C1 segment of cervical spinal cord (tissue), 14 donors: ENCODE measurements at regions not wholly inside any gene's neighbourhood (a gene's known extent, or its start where the extent isn't known, plus 50 kb on each side); places are given as distances from the start of the nearest gene placed in this dataset.

Source experiments
- DNase-seq, 14 donors: peaks; one replicate each; lab custom pipeline; 2025; lab: John Stamatoyannopoulos, UW

DNA sequence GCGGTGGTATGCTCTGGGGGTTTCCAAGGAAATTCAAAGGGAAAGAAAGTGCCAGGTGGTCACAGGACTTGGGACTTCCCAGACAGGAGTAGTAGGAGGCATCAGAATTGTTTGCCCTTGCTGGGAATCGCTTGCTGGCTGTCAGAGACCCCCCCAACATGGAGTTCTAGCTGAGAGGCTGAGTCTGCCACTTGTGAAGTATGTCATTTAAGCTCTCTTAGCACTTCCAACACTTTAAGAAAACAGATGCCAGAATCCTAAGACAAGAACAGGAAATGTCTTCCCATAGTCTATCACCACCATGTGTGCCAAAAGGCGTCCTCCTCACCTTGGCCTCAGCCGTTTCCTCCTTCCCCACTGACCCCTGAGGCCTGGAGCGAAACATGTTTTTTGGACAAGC is 193.8 kb upstream of the IRX3 start:
- DNase-seq: no peak

GRCh38 chr16:54479546-54479945 is 193.0 kb upstream of the IRX3 start:
- no peak for DNase-seq

DNA sequence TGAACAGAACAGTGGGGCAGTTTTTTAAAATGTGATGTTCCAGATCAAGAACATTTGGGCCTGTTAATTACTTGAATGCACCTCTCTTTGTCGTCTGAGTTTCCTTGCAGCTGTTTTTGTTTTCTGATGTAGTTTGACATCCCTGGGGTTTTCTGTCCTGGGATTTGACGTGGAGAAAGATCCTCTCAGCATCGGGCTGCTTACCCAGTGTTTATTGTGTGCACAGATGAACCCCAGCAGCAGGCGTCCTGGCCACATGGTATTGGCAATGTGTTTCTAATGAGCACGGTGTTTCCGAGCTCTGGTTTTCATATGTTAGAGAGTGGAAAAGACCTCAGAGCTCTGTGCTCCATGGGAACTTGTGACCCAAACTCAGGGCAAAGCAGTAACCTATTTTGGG is 191.1 kb upstream of the IRX3 start:
- DNase-seq: no peak

DNA sequence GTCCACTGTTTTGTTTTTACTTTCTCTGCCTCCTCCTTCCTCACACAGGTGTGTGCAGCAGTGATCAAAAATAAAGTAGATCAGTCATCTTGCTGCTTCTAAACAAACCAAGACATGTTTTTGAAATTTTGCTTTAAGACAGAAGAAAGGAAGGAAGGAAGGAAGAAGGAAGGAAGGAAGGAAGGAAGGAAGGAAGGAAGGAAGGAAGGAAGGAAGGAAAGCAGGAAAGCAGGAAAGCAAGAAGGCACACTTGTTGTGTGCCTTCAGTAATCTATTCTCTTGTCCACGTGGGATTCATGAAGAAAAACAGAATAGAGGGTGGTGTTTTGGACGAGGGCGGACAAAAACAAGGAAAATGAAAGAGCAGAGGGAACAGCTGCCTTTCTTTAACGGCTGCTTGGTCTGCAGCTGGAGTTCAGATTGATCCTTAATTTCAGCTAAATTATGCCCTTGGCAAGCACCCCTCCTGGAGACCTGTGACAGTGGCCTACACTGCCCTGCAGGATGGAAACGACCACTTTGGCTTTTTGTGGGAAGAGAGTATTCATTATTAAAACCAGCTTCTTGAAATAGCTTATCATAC is 188.5 kb upstream of the IRX3 start:
- no peak for DNase-seq

- DNase-seq: no peak
These were observed 186.8 kb upstream of the IRX3 start for GRCh38 chr16:54473226-54473993.

DNA sequence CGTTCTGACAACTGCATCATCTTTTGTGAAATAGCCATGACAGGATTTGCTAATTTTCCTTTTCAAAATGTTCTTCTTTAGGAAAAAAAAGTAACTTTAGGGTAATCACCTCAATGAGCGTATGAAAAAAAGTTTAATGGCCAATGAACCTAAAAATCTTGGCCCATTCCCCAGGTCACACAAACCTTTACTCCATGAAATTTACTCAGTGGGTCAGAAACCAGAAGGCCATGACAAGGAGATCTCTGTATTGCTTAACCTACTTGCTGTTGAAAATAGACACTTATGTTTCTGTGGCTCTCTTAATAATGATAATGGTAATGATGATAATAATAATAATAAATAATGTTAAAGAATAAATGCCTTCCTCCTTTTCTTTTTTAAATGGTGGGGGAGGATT is 180.8 kb upstream of the IRX3 start:
- DNase-seq: no peak

- DNase-seq: no peak
These were observed 179.6 kb upstream of the IRX3 start for GRCh38 chr16:54466233-54466632.

DNA sequence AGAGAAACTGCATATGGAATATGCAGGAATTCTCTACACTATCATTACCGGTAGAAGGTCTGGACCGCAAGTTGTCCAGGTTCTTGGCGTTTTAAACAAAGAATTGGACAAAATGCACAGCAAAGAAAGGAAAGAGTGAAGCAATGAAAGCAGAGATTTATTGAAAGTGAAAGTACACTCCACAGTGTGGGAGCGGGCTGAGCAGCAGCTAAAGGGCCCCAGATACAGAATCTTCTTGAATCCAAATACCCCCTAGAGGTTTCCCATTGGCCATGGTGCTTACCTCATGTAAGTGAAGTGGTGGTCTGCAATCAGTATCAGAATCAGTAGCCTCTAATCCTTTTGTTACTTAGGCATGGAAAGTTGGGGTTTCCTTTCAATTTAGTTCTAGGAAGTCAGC is 178.5 kb upstream of the IRX3 start:
- DNase-seq: no peak

- no peak for DNase-seq
These were observed 176.2 kb upstream of the IRX3 start for GRCh38 chr16:54462771-54463170.

- DNase-seq: no peak
These were observed 175.6 kb upstream of the IRX3 start for GRCh38 chr16:54462151-54462651.

DNA sequence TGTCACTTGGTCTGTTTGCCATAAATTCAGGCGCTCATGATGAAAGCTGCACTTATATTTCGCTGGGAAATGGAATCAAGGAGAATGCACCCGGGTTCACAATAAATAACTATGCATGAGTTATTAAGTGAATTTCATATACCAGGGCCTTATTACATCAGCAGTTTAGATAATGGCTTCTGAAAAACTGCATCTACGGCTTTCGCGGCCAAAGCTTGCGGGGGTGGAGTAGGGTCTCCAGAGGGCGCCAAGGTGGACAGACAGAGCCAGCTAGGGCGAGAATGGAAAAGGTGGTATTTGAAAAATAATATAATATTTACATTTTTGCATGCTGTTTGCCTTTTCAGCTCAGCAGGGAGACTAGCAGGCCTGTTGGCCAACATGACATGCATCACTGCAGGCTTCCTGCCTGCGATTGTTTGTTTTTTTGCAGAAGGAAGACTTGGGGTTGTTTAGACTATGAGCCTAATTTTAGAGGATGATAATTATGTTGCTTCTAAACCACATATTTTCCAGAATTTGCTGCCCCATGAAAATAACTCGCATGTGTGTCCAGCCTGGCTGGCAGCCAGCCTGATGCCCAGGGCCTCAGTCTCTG is 173.8 kb upstream of the IRX3 start:
- DNase-seq: no peak

GRCh38 chr16:54459509-54460262 is 173.1 kb upstream of the IRX3 start:
- DNase-seq: no peak

DNA sequence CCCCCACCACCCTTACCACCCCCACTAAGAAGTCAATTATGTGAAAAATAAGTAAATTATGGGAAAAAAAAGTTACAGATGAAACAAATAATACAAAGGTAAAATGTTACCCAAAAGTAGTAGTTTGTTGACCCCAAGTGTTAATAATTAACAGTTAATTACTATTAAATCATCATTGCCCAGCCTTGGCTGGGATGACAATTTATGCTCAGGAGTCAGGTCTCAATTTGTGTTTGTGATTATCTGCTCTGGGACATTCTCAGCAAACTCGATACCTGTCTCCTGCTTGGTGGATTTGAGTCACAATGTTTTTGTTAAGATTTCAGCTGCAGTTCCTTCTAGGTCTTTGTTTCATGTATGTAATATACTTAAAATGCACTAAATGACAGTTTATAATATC is 172.3 kb upstream of the IRX3 start:
- no peak for DNase-seq

DNA sequence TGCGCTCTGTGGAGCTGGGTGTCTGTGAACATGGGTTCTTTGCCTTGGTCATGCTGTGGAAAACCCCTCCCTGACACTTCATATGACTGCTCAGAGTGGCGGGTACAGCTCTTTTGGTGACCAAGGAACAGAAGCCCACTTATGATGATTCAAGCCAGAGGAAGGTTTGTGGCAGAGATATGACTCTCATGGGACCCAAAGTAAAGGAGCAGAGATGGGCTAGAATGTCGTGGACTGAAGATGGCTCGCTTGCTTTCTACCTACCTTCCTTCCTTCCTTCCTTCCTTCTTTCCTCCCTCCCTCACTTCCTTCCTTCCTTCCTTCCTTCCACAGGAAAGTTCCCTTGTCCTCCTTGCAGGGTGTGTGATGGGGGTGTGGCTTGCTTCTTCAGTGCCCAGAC is 169.7 kb upstream of the IRX3 start:
- no peak for DNase-seq

- no peak for DNase-seq
These were observed 168.6 kb upstream of the IRX3 start for GRCh38 chr16:54455030-54455725.

GRCh38 chr16:54454616-54455015 is 168.0 kb upstream of the IRX3 start:
- no peak for DNase-seq

GRCh38 chr16:54453871-54454270 is 167.3 kb upstream of the IRX3 start:
- no peak for DNase-seq

DNA sequence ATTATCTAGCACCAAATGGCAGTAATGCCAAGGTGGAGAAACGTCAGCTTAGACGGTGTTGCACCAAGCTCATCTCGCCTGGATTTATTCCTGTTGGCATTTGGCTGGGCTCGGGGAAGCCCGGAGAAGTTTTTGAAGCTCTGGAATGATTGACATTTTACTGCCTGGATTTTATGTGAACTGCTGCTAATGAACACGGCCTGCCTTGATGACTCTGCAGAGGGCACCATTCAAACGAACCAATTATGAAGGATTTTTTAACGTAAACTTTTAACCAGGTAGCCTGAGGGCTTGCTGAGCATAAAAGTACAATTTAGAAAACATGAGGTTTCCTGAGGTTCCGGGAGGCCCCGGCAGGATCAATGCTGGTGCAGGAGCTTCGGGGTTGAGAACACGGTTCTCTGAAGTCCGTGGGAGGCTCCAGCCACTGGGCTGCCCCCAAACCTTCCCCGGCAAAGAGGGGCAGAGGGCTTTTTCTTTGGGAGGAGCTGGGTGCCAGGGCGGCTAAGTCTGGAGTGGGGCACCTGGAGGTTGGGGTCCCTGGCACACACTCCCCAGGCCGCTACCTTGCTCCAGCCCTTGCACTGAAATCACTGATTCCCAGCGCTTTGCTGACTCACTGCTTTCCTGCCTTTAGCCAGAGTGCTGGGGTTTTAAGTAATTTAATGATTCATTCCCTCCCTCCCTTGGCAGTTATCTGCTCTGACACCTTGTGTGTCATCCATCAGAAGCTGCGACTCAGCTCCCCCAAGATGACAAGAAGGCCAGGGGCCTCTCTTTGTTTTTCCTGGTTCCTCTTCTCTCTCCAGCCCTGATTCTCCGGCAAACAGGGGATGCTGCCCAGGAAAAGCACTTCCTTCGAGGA is 161.2 kb upstream of the IRX3 start:
- peak in 1 of 14 donors; percentile 25 for DNase-seq

DNA sequence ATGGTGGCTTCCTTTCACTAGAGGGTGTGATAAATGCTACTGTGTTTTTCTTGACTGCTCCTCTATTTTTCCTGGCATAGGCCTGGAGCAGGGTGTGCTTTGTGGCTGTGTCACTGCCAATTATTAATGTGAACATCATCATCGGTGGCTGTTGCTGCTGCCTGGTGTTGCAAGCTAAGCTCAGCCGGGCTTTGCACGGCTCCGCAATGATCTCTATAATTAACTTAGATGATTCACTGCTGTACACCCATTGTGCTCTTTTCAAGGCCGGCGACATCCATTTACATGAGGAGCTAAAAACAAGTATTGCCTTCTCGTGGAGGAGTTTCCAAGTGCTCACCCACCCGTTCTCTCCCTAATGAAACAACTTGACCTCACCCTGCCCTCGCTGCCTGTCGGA is 160.1 kb upstream of the IRX3 start:
- DNase-seq: peak in 1 of 14 donors; percentile 15

DNA sequence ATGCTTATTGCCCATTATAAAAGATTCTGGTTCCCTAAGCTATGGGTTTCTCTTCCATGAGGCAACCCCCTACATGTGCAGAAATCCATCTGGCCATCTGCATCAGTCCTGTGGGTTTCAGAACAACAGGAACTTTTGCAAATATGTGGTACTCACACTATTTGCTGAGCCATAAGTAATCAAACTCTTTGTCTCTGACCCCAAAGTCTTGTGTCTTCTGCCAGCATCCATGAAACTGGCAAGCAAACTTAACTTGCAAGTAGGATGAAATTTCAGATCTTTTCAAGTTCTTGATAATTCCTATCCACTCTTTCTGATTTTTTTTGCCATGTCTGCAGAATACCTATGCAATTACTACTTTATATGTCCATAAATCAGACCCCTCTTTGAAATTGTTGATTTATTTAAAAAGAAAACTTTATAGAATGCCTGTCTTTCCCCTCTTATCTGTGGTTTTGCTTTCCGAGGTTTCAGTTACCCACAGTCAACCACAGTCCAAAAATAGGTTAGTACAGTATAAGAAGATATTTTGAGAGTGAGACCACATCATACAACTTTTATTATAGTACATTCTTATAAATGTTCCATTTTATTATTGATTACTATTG is 158.4 kb upstream of the IRX3 start:
- no peak for DNase-seq
